CD4-positive, alpha-beta memory T cell (primary cell): ENCODE measurements at regions not wholly inside any gene's neighbourhood (a gene's known extent, or its start where the extent isn't known, plus 50 kb on each side); places are given as distances from the start of the nearest gene placed in this dataset.
A peak's percentile ranks its signal among the peaks of the same experiment; 100 is the strongest.
"Not testable (repeated sequence)": the region's sequence is repeated elsewhere in the genome, so short reads cannot be mapped to it uniquely, and the experiment has no call there.

Source experiments
- CTCF ChIA-PET: fragments of 350-600 bp; sonication (Branson Sonifier 250); formaldehyde crosslinking; loops from one replicate; lab custom pipeline; 2021; ENCODE audit warnings: inconsistent platforms; ENCODE audit not compliant: partially characterized antibody; lab: Charles Lee
- POLR2A ChIA-PET: fragments of 350-600 bp; sonication (Branson Sonifier 250); formaldehyde crosslinking; loops from one replicate; lab custom pipeline; 2021; ENCODE audit not compliant: partially characterized antibody; lab: Charles Lee
- DNase-seq, 5 donors: peaks; one replicate each; pipeline versions ENCODE4 v3.0.0 to v3.0.0-alpha.2; 2020 to 2022; ENCODE audit warnings: mixed read lengths in 1 of 5
- H3K27ac ChIP-seq: one replicate; pipeline ENCODE4 v1.7.0; 2013; ENCODE audit warnings: low read depth, low read length
- H3K27me3 ChIP-seq: 2 replicates; pipeline ENCODE4 v1.7.0; 2013; ENCODE audit warnings: mild to moderate bottlenecking, low read length, moderate library complexity; ENCODE audit not compliant: insufficient read depth
- H3K36me3 ChIP-seq: 2 replicates; pipeline ENCODE4 v1.7.0; 2013; ENCODE audit warnings: mild to moderate bottlenecking, low read length, moderate library complexity; ENCODE audit not compliant: insufficient read depth
- H3K4me1 ChIP-seq: 2 replicates; pipeline ENCODE4 v1.7.0; 2013; ENCODE audit warnings: mild to moderate bottlenecking, low read length, moderate library complexity; ENCODE audit not compliant: insufficient read depth
- H3K4me3 ChIP-seq, 2 donors: one replicate each; pipeline ENCODE4 v1.7.0; 2013; ENCODE audit warnings: low read length in 2 of 2, mild to moderate bottlenecking in 1 of 2
- H3K9me3 ChIP-seq, 2 donors: one replicate each; pipeline ENCODE4 v1.7.0; 2013; ENCODE audit warnings: low read length in 2 of 2, control low read depth in 1 of 2; ENCODE audit not compliant: control insufficient read depth in 1 of 2
- H3K27ac Mint-ChIP-seq, 7 donors: one replicate each; pipeline ENCODE4 v1.8.0; 2020 to 2021; ENCODE audit warnings: mixed read lengths in 7 of 7, mild to moderate bottlenecking in 6 of 7, inconsistent platforms in 3 of 7, moderate library complexity in 3 of 7
- H3K27me3 Mint-ChIP-seq, 2 donors: one replicate each; pipeline ENCODE4 v1.8.0; 2020 to 2021; ENCODE audit warnings: mixed read lengths in 2 of 2
- H3K36me3 Mint-ChIP-seq, 2 donors: one replicate each; pipeline ENCODE4 v1.8.0; 2020 to 2021; ENCODE audit warnings: mixed read lengths in 2 of 2, inconsistent platforms in 1 of 2, mild to moderate bottlenecking in 1 of 2
- H3K4me1 Mint-ChIP-seq, 4 donors: one replicate each; pipeline ENCODE4 v1.8.0; 2020 to 2021; ENCODE audit warnings: mixed read lengths in 4 of 4, mild to moderate bottlenecking in 1 of 4
- H3K4me3 Mint-ChIP-seq, 8 donors: one replicate each; pipeline ENCODE4 v1.8.0; 2020 to 2021; ENCODE audit warnings: mixed read lengths in 8 of 8, mild to moderate bottlenecking in 7 of 8, moderate library complexity in 6 of 8, inconsistent platforms in 3 of 8
- H3K9me3 Mint-ChIP-seq, 8 donors: one replicate each; pipeline ENCODE4 v1.8.0; 2020 to 2021; ENCODE audit warnings: mixed read lengths in 8 of 8, mild to moderate bottlenecking in 5 of 8, inconsistent platforms in 3 of 8, moderate library complexity in 1 of 8
- intact Hi-C: fragments of 100-400 bp; cut with micrococcal nuclease; formaldehyde crosslinking; loops from one replicate; pipeline ENCODE4 v1.15.1; 2023

GRCh38 chr6:103719545-103719944 lies 1140.2 kb downstream of the HACE1 start:
- ChIA-PET CTCF (no interaction called here), POLR2A (no interaction called here)
- H3K4me3 Mint-ChIP-seq: no peak overlapping the region
- DNase-seq: no peak
- no peaks in the 10 kb centered on the region for H3K36me3 Mint-ChIP-seq
- no peak overlapping the region for H3K27ac Mint-ChIP-seq
- no peak overlapping the region for H3K27ac ChIP-seq
- H3K27me3 Mint-ChIP-seq: no peaks in the 10 kb centered on the region
- H3K4me1 Mint-ChIP-seq: no peaks in the 10 kb centered on the region
- no peaks in the 10 kb centered on the region for H3K27me3 ChIP-seq
- H3K4me3 ChIP-seq: no peak overlapping the region
- intact Hi-C loops: no loop called here
- H3K4me1 ChIP-seq: no peaks in the 10 kb centered on the region
- H3K9me3 Mint-ChIP-seq: peaks cover 0 to 8% (median 0%) of the 10 kb centered on the region in 8 donors
- no peaks in the 10 kb centered on the region for H3K9me3 ChIP-seq
- H3K36me3 ChIP-seq: no peaks in the 10 kb centered on the region

- POLR2A ChIA-PET: no interaction called here
- Mint-ChIP-seq H3K4me1 (no peaks in the 10 kb centered on the region), H3K27ac (no peak overlapping the region), H3K36me3 (no peaks in the 10 kb centered on the region), H3K4me3 (no peak overlapping the region), H3K27me3 (no peaks in the 10 kb centered on the region), H3K9me3 (peaks cover 0 to 2% (median 0%) of the 10 kb centered on the region in 8 donors)
- Histone ChIP-seq H3K27me3 (no peaks in the 10 kb centered on the region), H3K27ac (no peak overlapping the region), H3K4me3 (no peak overlapping the region), H3K4me1 (no peaks in the 10 kb centered on the region), H3K36me3 (no peaks in the 10 kb centered on the region), H3K9me3 (no peaks in the 10 kb centered on the region)
- DNase-seq: no peak
- intact Hi-C loops: no loop called here
- CTCF ChIA-PET: no interaction called here
These were observed 1144.5 kb downstream of the HACE1 start for GRCh38 chr6:103715269-103715668.

- H3K4me1 Mint-ChIP-seq, intact Hi-C loops, H3K36me3 Mint-ChIP-seq, POLR2A ChIA-PET, H3K4me3 Mint-ChIP-seq, H3K4me3 ChIP-seq, H3K36me3 ChIP-seq, H3K27ac Mint-ChIP-seq, H3K4me1 ChIP-seq, H3K27me3 Mint-ChIP-seq, H3K9me3 ChIP-seq, H3K27ac ChIP-seq, H3K27me3 ChIP-seq, H3K9me3 Mint-ChIP-seq, CTCF ChIA-PET: not testable (repeated sequence)
- DNase-seq: peak in 1 of 5 donors; percentile 30
These were observed 1150.5 kb downstream of the HACE1 start for GRCh38 chr6:103709236-103709635.

- CTCF ChIA-PET: no interaction called here
- Mint-ChIP-seq H3K9me3 (peaks cover 0 to 4% (median 0%) of the 10 kb centered on the region in 8 donors), H3K4me1 (no peaks in the 10 kb centered on the region)
These were observed 1152.0 kb downstream of the HACE1 start for GRCh38 chr6:103707596-103708325.

GRCh38 chr6:103699769-103700168 lies 1160.0 kb downstream of the HACE1 start:
- Mint-ChIP-seq H3K9me3 (peaks cover 0 to 3% (median 0%) of the 10 kb centered on the region in 8 donors), H3K36me3 (no peaks in the 10 kb centered on the region), H3K27me3 (no peaks in the 10 kb centered on the region), H3K4me3 (no peak overlapping the region), H3K27ac (no peak overlapping the region), H3K4me1 (no peaks in the 10 kb centered on the region)
- Histone ChIP-seq H3K27me3 (no peaks in the 10 kb centered on the region), H3K27ac (no peak overlapping the region), H3K36me3 (no peaks in the 10 kb centered on the region), H3K4me1 (no peaks in the 10 kb centered on the region), H3K4me3 (no peak overlapping the region), H3K9me3 (no peaks in the 10 kb centered on the region)
- intact Hi-C loops: no loop called here
- CTCF ChIA-PET: no interaction called here
- DNase-seq: no peak
- POLR2A ChIA-PET: no interaction called here

More at GRCh38 chr6:103707596-103708325, 1152.0 kb downstream of the HACE1 start:
- Histone ChIP-seq H3K27me3 (no peaks in the 10 kb centered on the region), H3K9me3 (no peaks in the 10 kb centered on the region), H3K36me3 (no peaks in the 10 kb centered on the region), H3K4me3 (no peak overlapping the region), H3K4me1 (no peaks in the 10 kb centered on the region), H3K27ac (no peak overlapping the region)
- Mint-ChIP-seq H3K27ac (no peak overlapping the region), H3K36me3 (no peaks in the 10 kb centered on the region), H3K27me3 (no peaks in the 10 kb centered on the region), H3K4me3 (peak overlapping the region in 1 of 8 donors; percentile 3)
- DNase-seq: no peak
- intact Hi-C loops: no loop called here
- POLR2A ChIA-PET: no interaction called here

- Mint-ChIP-seq H3K27me3 (no peaks in the 10 kb centered on the region), H3K4me1 (no peaks in the 10 kb centered on the region), H3K4me3 (no peak overlapping the region), H3K36me3 (no peaks in the 10 kb centered on the region), H3K27ac (no peak overlapping the region), H3K9me3 (peaks cover 0 to 5% (median 0%) of the 10 kb centered on the region in 8 donors)
- Histone ChIP-seq H3K27me3 (no peaks in the 10 kb centered on the region), H3K27ac (no peak overlapping the region), H3K4me3 (no peak overlapping the region), H3K36me3 (no peaks in the 10 kb centered on the region), H3K9me3 (no peaks in the 10 kb centered on the region), H3K4me1 (no peaks in the 10 kb centered on the region)
- POLR2A ChIA-PET: no interaction called here
- CTCF ChIA-PET: no interaction called here
- no peak for DNase-seq
- intact Hi-C loops: no loop called here
These were observed 1172.3 kb downstream of the HACE1 start for GRCh38 chr6:103687430-103687829.

GRCh38 chr6:103680116-103680515 lies 1179.6 kb downstream of the HACE1 start:
- Mint-ChIP-seq H3K27me3 (no peaks in the 10 kb centered on the region), H3K27ac (no peak overlapping the region), H3K9me3 (peaks cover 0 to 3% (median 0%) of the 10 kb centered on the region in 8 donors), H3K4me1 (peaks cover 0 to 5% (median 4%) of the 10 kb centered on the region in 4 donors), H3K4me3 (no peak overlapping the region), H3K36me3 (no peaks in the 10 kb centered on the region)
- intact Hi-C loops: no loop called here
- H3K4me1 ChIP-seq: no peaks in the 10 kb centered on the region
- no peaks in the 10 kb centered on the region for H3K27me3 ChIP-seq
- no peaks in the 10 kb centered on the region for H3K9me3 ChIP-seq
- POLR2A ChIA-PET: no interaction called here
- no peak overlapping the region for H3K27ac ChIP-seq
- H3K36me3 ChIP-seq: no peaks in the 10 kb centered on the region
- no peak for DNase-seq
- CTCF ChIA-PET: no interaction called here
- no peak overlapping the region for H3K4me3 ChIP-seq
